Trophoblast cell (in vitro differentiated cells and primary cell): ENCODE measurements at regions not wholly inside any gene's neighbourhood (a gene's known extent, or its start where the extent isn't known, plus 50 kb on each side); places are given as distances from the start of the nearest gene placed in this dataset.
A peak's percentile ranks its signal among the peaks of the same experiment; 100 is the strongest.

Experiments used
- DNase-seq, 2 donors: peaks; one replicate each; pipeline ENCODE4 v3.0.0-alpha.2; 2016
- H2AFZ ChIP-seq: 2 replicates; pipeline ENCODE4 v1.6.1; 2013; ENCODE audit warnings: low read length, moderate library complexity, mild to moderate bottlenecking; ENCODE audit not compliant: insufficient read depth, poor library complexity
- H2AK5ac ChIP-seq: 2 replicates; pipeline ENCODE4 v1.6.1; 2013; ENCODE audit warnings: mild to moderate bottlenecking, low read length
- H2BK120ac ChIP-seq: 2 replicates; pipeline ENCODE4 v1.6.1; 2013; ENCODE audit warnings: low read length, mild to moderate bottlenecking, moderate library complexity; ENCODE audit not compliant: insufficient read depth, poor library complexity
- H2BK12ac ChIP-seq: 2 replicates; pipeline ENCODE4 v1.6.1; 2013; ENCODE audit warnings: mild to moderate bottlenecking, low read length, moderate library complexity
- H2BK5ac ChIP-seq: 2 replicates; pipeline ENCODE4 v1.6.1; 2013; ENCODE audit warnings: low read length, low read depth, moderate library complexity, mild to moderate bottlenecking; ENCODE audit not compliant: poor library complexity
- H3K14ac ChIP-seq: 2 replicates; pipeline ENCODE4 v1.6.1; 2013; ENCODE audit warnings: mild to moderate bottlenecking, low read length
- H3K18ac ChIP-seq: 2 replicates; pipeline ENCODE4 v1.6.1; 2013; ENCODE audit warnings: mild to moderate bottlenecking, low read length
- H3K23ac ChIP-seq: 2 replicates; pipeline ENCODE4 v1.6.1; 2013; ENCODE audit warnings: low read length
- H3K27ac ChIP-seq: 2 replicates; pipeline ENCODE4 v1.5.1; 2013; ENCODE audit warnings: low read depth, mild to moderate bottlenecking, inconsistent platforms, low read length, moderate library complexity
- H3K27me3 ChIP-seq: 2 replicates; pipeline ENCODE4 v1.6.1; 2013; ENCODE audit warnings: inconsistent platforms, mild to moderate bottlenecking, low read length, moderate library complexity; ENCODE audit not compliant: insufficient read depth
- H3K36me3 ChIP-seq, 2 experiments: 1 replicate in 1 of 2; 2 replicates in 1 of 2; pipeline ENCODE4 v1.6.1; 2013; ENCODE audit warnings: low read length in 2 of 2, mild to moderate bottlenecking in 2 of 2, moderate library complexity in 1 of 2; ENCODE audit not compliant: insufficient read depth in 2 of 2, control insufficient read depth in 1 of 2
- H3K4ac ChIP-seq: 2 replicates; pipeline ENCODE4 v1.6.1; 2013; ENCODE audit warnings: low read depth, mild to moderate bottlenecking, low read length, moderate library complexity
- H3K4me1 ChIP-seq, 2 experiments: 1 replicate in 1 of 2; 2 replicates in 1 of 2; pipeline ENCODE4 v1.6.1; 2013; ENCODE audit warnings: low read length in 2 of 2, mild to moderate bottlenecking in 2 of 2, moderate library complexity in 1 of 2; ENCODE audit not compliant: insufficient read depth in 2 of 2, control insufficient read depth in 1 of 2
- H3K4me2 ChIP-seq: 2 replicates; pipeline ENCODE4 v1.6.1; 2013; ENCODE audit warnings: inconsistent platforms, mild to moderate bottlenecking, low read length, moderate library complexity
- H3K4me3 ChIP-seq: 2 replicates; pipeline ENCODE4 v1.5.1; 2013; ENCODE audit warnings: mild to moderate bottlenecking, low read depth, low read length, inconsistent platforms
- H3K79me1 ChIP-seq: one replicate; pipeline ENCODE4 v1.6.1; 2013; ENCODE audit warnings: low read length
- H3K79me2 ChIP-seq: 2 replicates; pipeline ENCODE4 v1.6.1; 2013; ENCODE audit warnings: low read length, mild to moderate bottlenecking; ENCODE audit not compliant: control insufficient read depth, insufficient read depth, poor library complexity
- H3K9ac ChIP-seq: 2 replicates; pipeline ENCODE4 v1.6.1; 2013; ENCODE audit warnings: mild to moderate bottlenecking, low read length
- H3K9me3 ChIP-seq: 2 replicates; pipeline ENCODE4 v1.6.1; 2013; ENCODE audit warnings: low read depth, mild to moderate bottlenecking, control low read depth, inconsistent platforms, low read length; ENCODE audit not compliant: insufficient read depth
- H4K12ac ChIP-seq: 2 replicates; pipeline ENCODE4 v1.6.1; 2013; ENCODE audit warnings: low read depth, mild to moderate bottlenecking, low read length, moderate library complexity
- H4K8ac ChIP-seq: 2 replicates; pipeline ENCODE4 v1.6.1; 2013; ENCODE audit warnings: low read depth, mild to moderate bottlenecking, low read length, moderate library complexity
- H4K91ac ChIP-seq: one replicate; pipeline ENCODE4 v1.6.1; 2013; ENCODE audit warnings: low read depth, mild to moderate bottlenecking, low read length, moderate library complexity
- WGBS: extraction: QIAGEN DNeasy Blood & Tissue Kit; methylation state at CpG from one replicate; pipeline ENCODE4 v1.1.7; 2013; ENCODE audit warnings: missing lambda C conversion rate; ENCODE audit not compliant: insufficient read length, insufficient coverage; ENCODE audit errors: extremely low coverage; 5-methylcytosine and 5-hydroxymethylcytosine counted together

GRCh38 chr2:60174146-60174545 is 379.3 kb downstream of the BCL11A start:
- no peak overlapping the region for H3K18ac ChIP-seq
- H3K79me1 ChIP-seq = no peaks in the 10 kb centered on the region
- H4K91ac ChIP-seq = no peak overlapping the region
- no peak overlapping the region for H4K12ac ChIP-seq
- no CpG with 5 or more reads among the region's 1 CpG for WGBS
- H3K9me3 ChIP-seq = no peaks in the 10 kb centered on the region
- no peak overlapping the region for H3K4me3 ChIP-seq
- H3K14ac ChIP-seq = no peak overlapping the region
- no peak overlapping the region for H2BK120ac ChIP-seq
- H3K4me2 ChIP-seq = no peak overlapping the region
- no peak for DNase-seq
- H2BK5ac ChIP-seq = no peak overlapping the region
- H3K4me1 ChIP-seq = no peaks in the 10 kb centered on the region
- H4K8ac ChIP-seq = no peak overlapping the region
- H2AK5ac ChIP-seq = no peak overlapping the region
- H2AFZ ChIP-seq = no peak overlapping the region
- no peak overlapping the region for H3K9ac ChIP-seq
- no peaks in the 10 kb centered on the region for H3K36me3 ChIP-seq
- no peak overlapping the region for H3K27ac ChIP-seq
- no peaks in the 10 kb centered on the region for H3K27me3 ChIP-seq
- no peak overlapping the region for H2BK12ac ChIP-seq
- H3K79me2 ChIP-seq = no peaks in the 10 kb centered on the region
- H3K23ac ChIP-seq = no peak overlapping the region
- no peak overlapping the region for H3K4ac ChIP-seq

- no peak overlapping the region for H2BK12ac ChIP-seq
- H4K12ac ChIP-seq = no peak overlapping the region
- no peaks in the 10 kb centered on the region for H3K4me1 ChIP-seq
- H3K79me1 ChIP-seq = no peaks in the 10 kb centered on the region
- no peak overlapping the region for H3K9ac ChIP-seq
- H3K4ac ChIP-seq = no peak overlapping the region
- no peaks in the 10 kb centered on the region for H3K9me3 ChIP-seq
- no peak for DNase-seq
- H2BK5ac ChIP-seq = no peak overlapping the region
- H3K23ac ChIP-seq = no peak overlapping the region
- H3K4me3 ChIP-seq = no peak overlapping the region
- no peak overlapping the region for H3K4me2 ChIP-seq
- H2AFZ ChIP-seq = no peak overlapping the region
- H3K27ac ChIP-seq = no peak overlapping the region
- H3K79me2 ChIP-seq = no peaks in the 10 kb centered on the region
- H2BK120ac ChIP-seq = no peak overlapping the region
- H3K27me3 ChIP-seq = no peaks in the 10 kb centered on the region
- H4K8ac ChIP-seq = no peak overlapping the region
- H3K36me3 ChIP-seq = no peaks in the 10 kb centered on the region
- no peak overlapping the region for H4K91ac ChIP-seq
- H3K14ac ChIP-seq = no peak overlapping the region
- H2AK5ac ChIP-seq = no peak overlapping the region
- no peak overlapping the region for H3K18ac ChIP-seq
- WGBS = no CpG with 5 or more reads among the region's 3 CpGs
Observed at GRCh38 chr2:60172801-60173200, 380.7 kb downstream of the BCL11A start.

- WGBS = no CpG with 5 or more reads among the region's 3 CpGs
- Histone ChIP-seq H3K9ac (no peak overlapping the region), H3K14ac (no peak overlapping the region), H2BK120ac (no peak overlapping the region), H2AK5ac (no peak overlapping the region), H3K79me2 (no peaks in the 10 kb centered on the region), H2BK12ac (no peak overlapping the region), H3K4me1 (no peaks in the 10 kb centered on the region), H3K27me3 (no peaks in the 10 kb centered on the region), H3K27ac (no peak overlapping the region), H3K4me2 (no peak overlapping the region), H3K4ac (no peak overlapping the region), H3K4me3 (no peak overlapping the region), H3K18ac (no peak overlapping the region), H3K9me3 (no peaks in the 10 kb centered on the region), H4K12ac (no peak overlapping the region), H3K36me3 (no peaks in the 10 kb centered on the region), H4K8ac (no peak overlapping the region), H2BK5ac (no peak overlapping the region), H3K23ac (no peak overlapping the region), H3K79me1 (no peaks in the 10 kb centered on the region), H4K91ac (no peak overlapping the region), H2AFZ (no peak overlapping the region)
- no peak for DNase-seq
Observed at GRCh38 chr2:60170272-60170671, 383.2 kb downstream of the BCL11A start.

- no peak overlapping the region for H4K12ac ChIP-seq
- H3K36me3 ChIP-seq = no peaks in the 10 kb centered on the region
- DNase-seq = no peak
- no CpG with 5 or more reads among the region's 3 CpGs for WGBS
- no peak overlapping the region for H2AFZ ChIP-seq
- H4K8ac ChIP-seq = no peak overlapping the region
- H2AK5ac ChIP-seq = no peak overlapping the region
- no peak overlapping the region for H2BK12ac ChIP-seq
- H3K9me3 ChIP-seq = no peaks in the 10 kb centered on the region
- H3K27me3 ChIP-seq = no peaks in the 10 kb centered on the region
- H2BK120ac ChIP-seq = no peak overlapping the region
- no peaks in the 10 kb centered on the region for H3K4me1 ChIP-seq
- H3K4ac ChIP-seq = no peak overlapping the region
- no peak overlapping the region for H3K14ac ChIP-seq
- H3K27ac ChIP-seq = no peak overlapping the region
- H3K4me2 ChIP-seq = no peak overlapping the region
- H3K79me2 ChIP-seq = no peaks in the 10 kb centered on the region
- peak overlapping the region; percentile 54 for H3K4me3 ChIP-seq
- peak overlapping the region; percentile 92 for H3K23ac ChIP-seq
- H3K18ac ChIP-seq = no peak overlapping the region
- no peak overlapping the region for H4K91ac ChIP-seq
- no peaks in the 10 kb centered on the region for H3K79me1 ChIP-seq
- H3K9ac ChIP-seq = peak overlapping the region; percentile 30
- no peak overlapping the region for H2BK5ac ChIP-seq
Observed at GRCh38 chr2:60168247-60168646, 385.2 kb downstream of the BCL11A start.
